K562 (cell line): ENCODE measurements at regions not wholly inside any gene's neighbourhood (a gene's known extent, or its start where the extent isn't known, plus 50 kb on each side); places are given as distances from the start of the nearest gene placed in this dataset.

ENCODE experiments used
- ARID1B ChIP-seq: fragments of 450-650 bp; IDR thresholded peaks from 2 replicates; pipeline ENCODE4 v1.6.1; 2016; ENCODE audit warnings: antibody characterized with exemption, mild to moderate bottlenecking, inconsistent platforms
- ARID2 ChIP-seq: fragments of 450-650 bp; IDR thresholded peaks from 2 replicates; pipeline ENCODE4 v1.6.1; 2017; ENCODE audit warnings: antibody characterized with exemption, mild to moderate bottlenecking
- CTCF ChIP-seq, 3 experiments: IDR thresholded peaks in 2 of 3; conservative IDR thresholded peaks in 1 of 3; 2 replicates each; pipeline ENCODE4 v1.5.1; 2011 to 2012; ENCODE audit warnings: low read length in 3 of 3, mild to moderate bottlenecking in 3 of 3, control low read depth in 2 of 3, improper control_type of control experiment in 1 of 3, inconsistent platforms in 1 of 3, low read depth in 1 of 3, mixed read lengths in 1 of 3, moderate library complexity in 1 of 3; ENCODE audit not compliant: insufficient read depth in 2 of 3
- GABPA ChIP-seq: fragments of 200-800 bp; sonication (Bioruptor generic); conservative IDR thresholded peaks from 2 replicates; pipeline ENCODE4 v1.6.1; 2016; ENCODE audit warnings: low read depth, missing genetic modification characterization, missing compliant biosample characterization
- MCM7 ChIP-seq, 2 experiments: fragments of 450-650 bp; IDR thresholded peaks; 2 replicates each; pipeline ENCODE4 v1.6.1; 2016 to 2018
- MYC ChIP-seq, 2 experiments: fragments of 250-450 bp in 1 of 2; sonication (Bioruptor Pico) in 1 of 2; IDR thresholded peaks; 2 replicates each; pipeline versions ENCODE4 v1.5.1 to v1.6.1; 2012 to 2021; ENCODE audit warnings: low read depth in 2 of 2, borderline replicate concordance in 1 of 2, improper control_type of control experiment in 1 of 2, low read length in 1 of 2, mild to moderate bottlenecking in 1 of 2, moderate library complexity in 1 of 2
- NRF1 ChIP-seq, 2 experiments: fragments of 450-650 bp; IDR thresholded peaks in 1 of 2; conservative IDR thresholded peaks in 1 of 2; 2 replicates each; pipeline ENCODE4 v1.6.1; 2014; ENCODE audit warnings: mild to moderate bottlenecking in 2 of 2
- PHB ChIP-seq: fragments of 250-450 bp; sonication (Bioruptor Pico); IDR thresholded peaks from 2 replicates; pipeline ENCODE4 v1.5.0; 2021
- POLR2A ChIP-seq: fragments of 450-650 bp; conservative IDR thresholded peaks from 2 replicates; pipeline ENCODE4 v1.6.1; 2016
- RAD21 ChIP-seq, 2 experiments: fragments of 250-450 bp in 1 of 2; fragments of 450-650 bp in 1 of 2; sonication (Bioruptor Pico) in 1 of 2; formaldehyde crosslinking in 1 of 2; IDR thresholded peaks in 1 of 2; conservative IDR thresholded peaks in 1 of 2; 2 replicates each; pipeline versions ENCODE4 v1.4.0 to v1.8.0; 2020 to 2022; ENCODE audit warnings: mild to moderate bottlenecking in 2 of 2, moderate library complexity in 1 of 2
- RFX5 ChIP-seq: IDR thresholded peaks from 2 replicates; pipeline ENCODE4 v1.6.1; 2011; ENCODE audit warnings: low read depth, mild to moderate bottlenecking, improper control_type of control experiment, low read length
- SMARCA5 ChIP-seq: fragments of 450-650 bp; IDR thresholded peaks from 2 replicates; pipeline ENCODE4 v1.6.1; 2016
- SMC3 ChIP-seq: conservative IDR thresholded peaks from 2 replicates; pipeline ENCODE4 v1.6.1; 2011; ENCODE audit warnings: low read depth, low read length, improper control_type of control experiment; ENCODE audit not compliant: insufficient read depth
- ZNF507 ChIP-seq: conservative IDR thresholded peaks from 2 replicates; pipeline ENCODE4 v1.6.1; 2017; ENCODE audit warnings: missing genetic modification characterization, missing compliant biosample characterization
- TF ChIP-seq, protein P1 (sequence below), 2 experiments: fragments of 450-650 bp; formaldehyde crosslinking in 1 of 2; IDR thresholded peaks; 2 replicates each; pipeline versions ENCODE4 v1.4.0 to v1.6.1; 2014 to 2020; ENCODE audit warnings: mild to moderate bottlenecking in 2 of 2, borderline replicate concordance in 1 of 2, low read depth in 1 of 2
- TF ChIP-seq, protein P2 (sequence below): fragments of 200-800 bp; sonication (Bioruptor generic); IDR thresholded peaks from 2 replicates; pipeline ENCODE4 v1.6.1; 2017; ENCODE audit warnings: missing genetic modification characterization, missing compliant biosample characterization

GRCh38 chr1:36553591-36554322 lies 71.0 kb upstream of the CSF3R start (continued):
- TF ChIP-seq, protein P1, sequence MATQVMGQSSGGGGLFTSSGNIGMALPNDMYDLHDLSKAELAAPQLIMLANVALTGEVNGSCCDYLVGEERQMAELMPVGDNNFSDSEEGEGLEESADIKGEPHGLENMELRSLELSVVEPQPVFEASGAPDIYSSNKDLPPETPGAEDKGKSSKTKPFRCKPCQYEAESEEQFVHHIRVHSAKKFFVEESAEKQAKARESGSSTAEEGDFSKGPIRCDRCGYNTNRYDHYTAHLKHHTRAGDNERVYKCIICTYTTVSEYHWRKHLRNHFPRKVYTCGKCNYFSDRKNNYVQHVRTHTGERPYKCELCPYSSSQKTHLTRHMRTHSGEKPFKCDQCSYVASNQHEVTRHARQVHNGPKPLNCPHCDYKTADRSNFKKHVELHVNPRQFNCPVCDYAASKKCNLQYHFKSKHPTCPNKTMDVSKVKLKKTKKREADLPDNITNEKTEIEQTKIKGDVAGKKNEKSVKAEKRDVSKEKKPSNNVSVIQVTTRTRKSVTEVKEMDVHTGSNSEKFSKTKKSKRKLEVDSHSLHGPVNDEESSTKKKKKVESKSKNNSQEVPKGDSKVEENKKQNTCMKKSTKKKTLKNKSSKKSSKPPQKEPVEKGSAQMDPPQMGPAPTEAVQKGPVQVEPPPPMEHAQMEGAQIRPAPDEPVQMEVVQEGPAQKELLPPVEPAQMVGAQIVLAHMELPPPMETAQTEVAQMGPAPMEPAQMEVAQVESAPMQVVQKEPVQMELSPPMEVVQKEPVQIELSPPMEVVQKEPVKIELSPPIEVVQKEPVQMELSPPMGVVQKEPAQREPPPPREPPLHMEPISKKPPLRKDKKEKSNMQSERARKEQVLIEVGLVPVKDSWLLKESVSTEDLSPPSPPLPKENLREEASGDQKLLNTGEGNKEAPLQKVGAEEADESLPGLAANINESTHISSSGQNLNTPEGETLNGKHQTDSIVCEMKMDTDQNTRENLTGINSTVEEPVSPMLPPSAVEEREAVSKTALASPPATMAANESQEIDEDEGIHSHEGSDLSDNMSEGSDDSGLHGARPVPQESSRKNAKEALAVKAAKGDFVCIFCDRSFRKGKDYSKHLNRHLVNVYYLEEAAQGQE (IDR thresholded peaks at IDR 0.05; ENCODE audit: borderline replicate concordance): peak; percentile 76
- TF ChIP-seq, protein P1 (CRISPR knock-in tag; IDR thresholded peaks at IDR 0.05; ENCODE audit: low read depth): no peak
- TF ChIP-seq SMARCA5 (peak; percentile 74; the same call in 1 of the 2 replicates), MYC (IDR thresholded peaks at IDR 0.05; ENCODE audit: low read depth, low read length) (peak; percentile 39; the same call in 1 of the 2 replicates), MYC (CRISPR knock-in tag; IDR thresholded peaks at IDR 0.05; ENCODE audit: borderline replicate concordance, low read depth) (no peak), PHB (CRISPR knock-in tag) (no peak), SMC3 (peak; percentile 90), ARID1B (no peak), ARID2 (0 out of 2 replicates have a peak, but pooled peaks have one; percentile 14), GABPA (tag) (no peak), NRF1 (conservative IDR thresholded peaks at IDR 0.05 in 1 of 2, IDR thresholded peaks at IDR 0.05 in 1 of 2) (no peak), MCM7 (IDR thresholded peaks at IDR 0.05) (no peak), ZNF507 (no peak), RAD21 (CRISPR knock-in tag; conservative IDR thresholded peaks at IDR 0.05 in 1 of 2, IDR thresholded peaks at IDR 0.05 in 1 of 2) (peak; percentile 60 to 89), POLR2A (no peak), RFX5 (no peak), CTCF (IDR thresholded peaks at IDR 0.05 in 2 of 3, conservative IDR thresholded peaks at IDR 0.05 in 1 of 3; ENCODE audit: insufficient read depth in 2 of 3, low read depth in 1 of 3, low read length in 3 of 3) (peak; percentile 95 to 96 (median 95))
- TF ChIP-seq, protein P2, sequence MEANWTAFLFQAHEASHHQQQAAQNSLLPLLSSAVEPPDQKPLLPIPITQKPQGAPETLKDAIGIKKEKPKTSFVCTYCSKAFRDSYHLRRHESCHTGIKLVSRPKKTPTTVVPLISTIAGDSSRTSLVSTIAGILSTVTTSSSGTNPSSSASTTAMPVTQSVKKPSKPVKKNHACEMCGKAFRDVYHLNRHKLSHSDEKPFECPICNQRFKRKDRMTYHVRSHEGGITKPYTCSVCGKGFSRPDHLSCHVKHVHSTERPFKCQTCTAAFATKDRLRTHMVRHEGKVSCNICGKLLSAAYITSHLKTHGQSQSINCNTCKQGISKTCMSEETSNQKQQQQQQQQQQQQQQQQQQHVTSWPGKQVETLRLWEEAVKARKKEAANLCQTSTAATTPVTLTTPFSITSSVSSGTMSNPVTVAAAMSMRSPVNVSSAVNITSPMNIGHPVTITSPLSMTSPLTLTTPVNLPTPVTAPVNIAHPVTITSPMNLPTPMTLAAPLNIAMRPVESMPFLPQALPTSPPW (CRISPR knock-in tag): no peak
